ENCODE measurements at regions not wholly inside any gene's neighbourhood (a gene's known extent, or its start where the extent isn't known, plus 50 kb on each side); places are given as distances from the start of the nearest gene placed in this dataset.

DNA sequence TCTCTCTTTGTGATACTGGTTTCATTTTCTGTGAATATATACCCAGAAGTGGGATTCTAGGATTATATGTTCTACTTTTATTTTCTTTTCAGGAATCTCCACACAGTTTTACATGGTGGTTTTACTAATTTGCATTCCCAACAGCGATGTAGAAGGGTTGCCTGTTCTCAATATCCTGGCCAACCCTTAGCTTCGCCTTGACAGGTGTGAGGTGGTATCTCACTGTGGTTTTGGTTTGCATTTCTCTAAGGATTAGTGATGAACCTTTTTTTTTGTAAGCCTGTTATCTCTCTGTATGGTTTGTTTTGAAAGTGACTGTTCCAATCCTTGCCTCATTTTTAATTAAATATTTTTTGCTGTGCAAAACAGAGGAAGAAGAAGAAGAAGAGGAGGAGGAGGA is 937.7 kb downstream of the CDH8 start:
- TF ChIP-seq, protein P1, sequence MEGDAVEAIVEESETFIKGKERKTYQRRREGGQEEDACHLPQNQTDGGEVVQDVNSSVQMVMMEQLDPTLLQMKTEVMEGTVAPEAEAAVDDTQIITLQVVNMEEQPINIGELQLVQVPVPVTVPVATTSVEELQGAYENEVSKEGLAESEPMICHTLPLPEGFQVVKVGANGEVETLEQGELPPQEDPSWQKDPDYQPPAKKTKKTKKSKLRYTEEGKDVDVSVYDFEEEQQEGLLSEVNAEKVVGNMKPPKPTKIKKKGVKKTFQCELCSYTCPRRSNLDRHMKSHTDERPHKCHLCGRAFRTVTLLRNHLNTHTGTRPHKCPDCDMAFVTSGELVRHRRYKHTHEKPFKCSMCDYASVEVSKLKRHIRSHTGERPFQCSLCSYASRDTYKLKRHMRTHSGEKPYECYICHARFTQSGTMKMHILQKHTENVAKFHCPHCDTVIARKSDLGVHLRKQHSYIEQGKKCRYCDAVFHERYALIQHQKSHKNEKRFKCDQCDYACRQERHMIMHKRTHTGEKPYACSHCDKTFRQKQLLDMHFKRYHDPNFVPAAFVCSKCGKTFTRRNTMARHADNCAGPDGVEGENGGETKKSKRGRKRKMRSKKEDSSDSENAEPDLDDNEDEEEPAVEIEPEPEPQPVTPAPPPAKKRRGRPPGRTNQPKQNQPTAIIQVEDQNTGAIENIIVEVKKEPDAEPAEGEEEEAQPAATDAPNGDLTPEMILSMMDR (IDR thresholded peaks at IDR 0.05) = no peak
- no peak for TF ChIP-seq POLR2A (IDR thresholded peaks at IDR 0.05)

Measured in lower leg skin (tissue), 3 donors.